GM23338 (cell line): ENCODE measurements at regions not wholly inside any gene's neighbourhood (a gene's known extent, or its start where the extent isn't known, plus 50 kb on each side); places are given as distances from the start of the nearest gene placed in this dataset.

Experiments used
- ATAC-seq: fragments of 200-7000 bp; cut with Tn5 transposase; 3 replicates; pipeline ENCODE4 v1.9.1; 2020
- DNase-seq: peaks from one replicate; pipeline ENCODE4 v3.0.0-alpha.2; 2015; ENCODE audit warnings: low spot score
- H2AFZ ChIP-seq: fragments of 200-600 bp; sonication (generic); 2 replicates; pipeline ENCODE4 v1.8.0; 2016; ENCODE audit warnings: antibody characterized with exemption, mild to moderate bottlenecking, moderate library complexity
- H3F3A ChIP-seq: fragments of 200-600 bp; sonication (generic); replicated peaks from 2 replicates; pipeline ENCODE4 v1.8.0; 2017; ENCODE audit warnings: antibody characterized with exemption, mixed run types, low read depth
- H3K27ac ChIP-seq: fragments of 200-600 bp; sonication (generic); 2 replicates; pipeline ENCODE4 v1.6.1; 2016; ENCODE audit warnings: low read depth
- H3K27me3 ChIP-seq: fragments of 200-600 bp; sonication (generic); 2 replicates; pipeline ENCODE4 v1.8.0; 2016; ENCODE audit warnings: mild to moderate bottlenecking, mixed run types, moderate library complexity; ENCODE audit not compliant: insufficient read depth
- H3K36me3 ChIP-seq: fragments of 200-600 bp; sonication (generic); 2 replicates; pipeline ENCODE4 v1.8.0; 2016; ENCODE audit warnings: mild to moderate bottlenecking; ENCODE audit not compliant: insufficient read depth
- H3K4me1 ChIP-seq: fragments of 200-600 bp; sonication (generic); 2 replicates; pipeline ENCODE4 v1.8.0; 2016; ENCODE audit warnings: mild to moderate bottlenecking, moderate library complexity; ENCODE audit not compliant: insufficient read depth
- H3K4me2 ChIP-seq: fragments of 200-600 bp; sonication (generic); 2 replicates; pipeline ENCODE4 v1.7.1; 2017; ENCODE audit warnings: mixed run types
- H3K4me3 ChIP-seq: fragments of 200-600 bp; sonication (generic); 2 replicates; pipeline ENCODE4 v1.6.1; 2016; ENCODE audit warnings: mixed run types
- H3K79me2 ChIP-seq: fragments of 200-600 bp; sonication (generic); replicated peaks from 2 replicates; pipeline ENCODE4 v1.8.0; 2017; ENCODE audit warnings: mild to moderate bottlenecking; ENCODE audit not compliant: insufficient read depth
- H3K9me2 ChIP-seq: fragments of 200-600 bp; sonication (generic); 2 replicates; pipeline ENCODE4 v1.8.0; 2017; ENCODE audit not compliant: insufficient read depth
- H4K20me1 ChIP-seq: fragments of 200-600 bp; sonication (generic); replicated peaks from 2 replicates; pipeline ENCODE4 v1.8.0; 2017; ENCODE audit warnings: mild to moderate bottlenecking; ENCODE audit not compliant: insufficient read depth
- H3K27ac Mint-ChIP-seq: 2 replicates; pipeline ENCODE4 v1.8.0; 2020; ENCODE audit warnings: inconsistent platforms, mild to moderate bottlenecking, moderate library complexity, mixed read lengths
- H3K27me3 Mint-ChIP-seq: 3 replicates; pipeline ENCODE4 v1.8.0; 2022; ENCODE audit warnings: low read depth, mild to moderate bottlenecking, moderate library complexity, mixed read lengths, inconsistent platforms; ENCODE audit not compliant: insufficient read depth, poor library complexity
- H3K36me3 Mint-ChIP-seq: 3 replicates; pipeline ENCODE4 v1.8.0; 2021; ENCODE audit warnings: low read depth, mild to moderate bottlenecking, inconsistent platforms, moderate library complexity, mixed read lengths
- H3K4me1 Mint-ChIP-seq: 3 replicates; pipeline ENCODE4 v1.8.0; 2020; ENCODE audit warnings: mild to moderate bottlenecking, inconsistent platforms, mixed read lengths
- H3K4me3 Mint-ChIP-seq: 3 replicates; pipeline ENCODE4 v1.8.0; 2021; ENCODE audit warnings: moderate library complexity, mild to moderate bottlenecking, inconsistent platforms, mixed read lengths
- H3K9me3 Mint-ChIP-seq: 3 replicates; pipeline ENCODE4 v1.8.0; 2020; ENCODE audit warnings: moderate library complexity, mild to moderate bottlenecking, inconsistent platforms, mixed read lengths
- CREB1 ChIP-seq: fragments of 250-450 bp; sonication (Bioruptor Pico); IDR thresholded peaks from 2 replicates; pipeline ENCODE4 v1.5.0; 2020; ENCODE audit warnings: low read depth, mild to moderate bottlenecking, moderate library complexity
- EZH2 ChIP-seq: fragments of 200-600 bp; sonication (generic); IDR thresholded peaks from one replicate; pipeline ENCODE4 v1.8.0; 2017; ENCODE audit warnings: antibody characterized with exemption, mild to moderate bottlenecking, low read depth; ENCODE audit not compliant: unreplicated experiment
- EZH2phosphoT487 ChIP-seq: fragments of 200-600 bp; sonication (generic); IDR thresholded peaks from one replicate; pipeline ENCODE4 v1.8.1; 2018; ENCODE audit warnings: antibody characterized with exemption; ENCODE audit not compliant: unreplicated experiment
- JUNB ChIP-seq: IDR thresholded peaks from one replicate; pipeline ENCODE4 v1.6.1; 2016; ENCODE audit warnings: antibody characterized with exemption; ENCODE audit not compliant: unreplicated experiment
- NANOG ChIP-seq: IDR thresholded peaks from 2 replicates; pipeline ENCODE4 v1.6.1; 2016; ENCODE audit warnings: antibody characterized with exemption, borderline replicate concordance
- POLR2AphosphoS5 ChIP-seq: IDR thresholded peaks from 2 replicates; pipeline ENCODE4 v1.6.1; 2016; ENCODE audit warnings: antibody characterized with exemption, low read depth
- STAT1 ChIP-seq: IDR thresholded peaks from one replicate; pipeline ENCODE4 v1.6.1; 2016; ENCODE audit warnings: antibody characterized with exemption; ENCODE audit not compliant: unreplicated experiment
- ZNF114 ChIP-seq: fragments of 250-450 bp; sonication (Bioruptor Pico); IDR thresholded peaks from 2 replicates; pipeline ENCODE4 v1.5.0; 2020; ENCODE audit warnings: mild to moderate bottlenecking, moderate library complexity
- ZNF331 ChIP-seq: fragments of 250-450 bp; sonication (Bioruptor Pico); IDR thresholded peaks from 2 replicates; pipeline ENCODE4 v1.5.0; 2020; ENCODE audit warnings: low read depth, mild to moderate bottlenecking, moderate library complexity
- TF ChIP-seq, protein P1 (sequence below), 2 experiments: fragments of 200-600 bp in 1 of 2; sonication (generic) in 1 of 2; conservative IDR thresholded peaks; 2 replicates each; pipeline versions ENCODE4 v1.5.1 to v1.6.1; 2016 to 2017; ENCODE audit warnings: antibody characterized with exemption in 2 of 2, low read depth in 2 of 2, mild to moderate bottlenecking in 2 of 2, moderate library complexity in 1 of 2
- TF ChIP-seq, protein P2 (sequence below): IDR thresholded peaks from one replicate; pipeline ENCODE4 v1.6.1; 2018; ENCODE audit warnings: antibody characterized with exemption; ENCODE audit not compliant: unreplicated experiment
- TF ChIP-seq, protein P3 (sequence below): IDR thresholded peaks from 2 replicates; pipeline ENCODE4 v1.6.1; 2016; ENCODE audit warnings: antibody characterized with exemption

DNA sequence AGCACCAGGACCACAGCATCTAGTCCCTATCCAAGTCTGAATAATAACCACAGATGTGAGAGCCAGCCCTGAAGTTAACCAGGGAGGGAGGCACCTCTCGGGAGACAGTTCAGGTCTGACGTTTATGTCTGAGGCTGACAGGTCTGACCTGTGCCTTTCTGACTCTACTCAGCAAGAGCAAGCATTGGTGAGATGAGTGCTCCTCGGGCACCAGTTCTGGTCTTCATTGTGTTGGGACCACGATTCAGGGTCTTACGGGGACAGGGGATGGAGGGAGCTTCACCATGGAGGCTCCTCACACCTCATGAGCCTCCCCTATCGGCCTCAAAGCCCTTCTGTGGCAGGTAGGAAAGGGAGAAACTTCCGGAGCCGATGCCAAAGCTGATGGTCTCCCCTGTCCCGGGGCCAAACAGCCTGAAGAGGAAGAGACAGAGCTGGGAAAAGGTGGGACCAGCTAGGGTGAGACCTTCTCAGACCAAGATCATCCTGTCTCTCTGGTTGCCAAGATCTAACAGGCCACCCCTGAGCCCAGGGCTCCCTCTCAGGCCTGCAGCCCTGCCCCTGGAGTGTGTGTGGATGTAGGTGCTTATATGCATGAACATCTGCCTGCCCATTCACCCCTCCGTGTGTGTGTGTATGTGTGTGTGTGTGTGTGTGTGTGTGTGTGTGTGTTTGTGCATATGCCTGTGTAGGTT lies 170.5 kb downstream of the VEGFA start:
- Histone ChIP-seq H3K9me2 (no peaks in the 10 kb centered on the region), H3F3A (no peaks in the 10 kb centered on the region), H3K79me2 (no peaks in the 10 kb centered on the region), H3K4me2 (no peak overlapping the region), H3K27ac (no peak overlapping the region), H4K20me1 (no peaks in the 10 kb centered on the region), H3K4me3 (no peak overlapping the region), H2AFZ (no peak overlapping the region), H3K27me3 (no peaks in the 10 kb centered on the region), H3K4me1 (peaks cover 7% of the 10 kb centered on the region; the same call in 1 of the 2 replicates), H3K36me3 (no peaks in the 10 kb centered on the region)
- TF ChIP-seq EZH2 (no peak), ZNF114 (no peak), JUNB (no peak), POLR2AphosphoS5 (no peak)
- H3K4me3 Mint-ChIP-seq: no peak overlapping the region
- no peak for DNase-seq
- no peak overlapping the region for H3K27ac Mint-ChIP-seq
- H3K9me3 Mint-ChIP-seq: peaks cover 11% of the 10 kb centered on the region; the same call in 2 of the 3 replicates
- H3K27me3 Mint-ChIP-seq: peaks cover 18% of the 10 kb centered on the region
- no peak for ATAC-seq
- H3K36me3 Mint-ChIP-seq: no peaks in the 10 kb centered on the region; the same call in 2 of the 3 replicates
- peaks cover 8% of the 10 kb centered on the region for H3K4me1 Mint-ChIP-seq

DNA sequence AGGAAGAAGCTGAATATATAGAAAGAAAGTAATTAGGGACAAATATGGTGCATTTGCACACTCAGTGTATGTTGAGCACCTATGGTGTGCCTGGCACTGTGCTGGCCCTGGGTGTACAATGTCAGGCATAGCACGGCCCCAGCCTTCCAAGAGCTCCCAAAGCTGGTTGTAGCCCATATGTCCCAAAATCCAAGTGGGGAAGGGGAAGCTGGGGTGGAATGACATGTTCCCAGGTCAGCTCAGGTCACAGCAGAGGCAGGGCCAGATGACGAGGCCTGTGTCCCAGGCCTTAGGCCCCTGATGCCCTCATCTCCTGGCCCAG lies 170.0 kb downstream of the VEGFA start:
- Histone ChIP-seq H3K27ac (no peak overlapping the region), H3K4me2 (no peak overlapping the region), H3K79me2 (no peaks in the 10 kb centered on the region), H3K36me3 (no peaks in the 10 kb centered on the region), H4K20me1 (no peaks in the 10 kb centered on the region), H3K27me3 (no peaks in the 10 kb centered on the region), H3K4me3 (no peak overlapping the region), H3K4me1 (peaks cover 7% of the 10 kb centered on the region; the same call in 1 of the 2 replicates), H3K9me2 (no peaks in the 10 kb centered on the region), H2AFZ (no peak overlapping the region), H3F3A (no peaks in the 10 kb centered on the region)
- Mint-ChIP-seq H3K36me3 (no peaks in the 10 kb centered on the region; the same call in 2 of the 3 replicates), H3K9me3 (peaks cover 7% of the 10 kb centered on the region; the same call in 1 of the 3 replicates), H3K4me3 (no peak overlapping the region), H3K27ac (no peak overlapping the region), H3K4me1 (peaks cover 8% of the 10 kb centered on the region), H3K27me3 (peaks cover 20% of the 10 kb centered on the region)
- DNase-seq (no peak), ATAC-seq (no peak)
- no peak for TF ChIP-seq CREB1 (CRISPR knock-in tag)
- TF ChIP-seq ZNF331 (CRISPR knock-in tag): no peak
- TF ChIP-seq JUNB: no peak
- TF ChIP-seq EZH2: no peak
- TF ChIP-seq, protein P1, sequence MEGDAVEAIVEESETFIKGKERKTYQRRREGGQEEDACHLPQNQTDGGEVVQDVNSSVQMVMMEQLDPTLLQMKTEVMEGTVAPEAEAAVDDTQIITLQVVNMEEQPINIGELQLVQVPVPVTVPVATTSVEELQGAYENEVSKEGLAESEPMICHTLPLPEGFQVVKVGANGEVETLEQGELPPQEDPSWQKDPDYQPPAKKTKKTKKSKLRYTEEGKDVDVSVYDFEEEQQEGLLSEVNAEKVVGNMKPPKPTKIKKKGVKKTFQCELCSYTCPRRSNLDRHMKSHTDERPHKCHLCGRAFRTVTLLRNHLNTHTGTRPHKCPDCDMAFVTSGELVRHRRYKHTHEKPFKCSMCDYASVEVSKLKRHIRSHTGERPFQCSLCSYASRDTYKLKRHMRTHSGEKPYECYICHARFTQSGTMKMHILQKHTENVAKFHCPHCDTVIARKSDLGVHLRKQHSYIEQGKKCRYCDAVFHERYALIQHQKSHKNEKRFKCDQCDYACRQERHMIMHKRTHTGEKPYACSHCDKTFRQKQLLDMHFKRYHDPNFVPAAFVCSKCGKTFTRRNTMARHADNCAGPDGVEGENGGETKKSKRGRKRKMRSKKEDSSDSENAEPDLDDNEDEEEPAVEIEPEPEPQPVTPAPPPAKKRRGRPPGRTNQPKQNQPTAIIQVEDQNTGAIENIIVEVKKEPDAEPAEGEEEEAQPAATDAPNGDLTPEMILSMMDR (conservative IDR thresholded peaks at IDR 0.05; ENCODE audit: low read depth in 2 of 2): no peak
- TF ChIP-seq, protein P2, sequence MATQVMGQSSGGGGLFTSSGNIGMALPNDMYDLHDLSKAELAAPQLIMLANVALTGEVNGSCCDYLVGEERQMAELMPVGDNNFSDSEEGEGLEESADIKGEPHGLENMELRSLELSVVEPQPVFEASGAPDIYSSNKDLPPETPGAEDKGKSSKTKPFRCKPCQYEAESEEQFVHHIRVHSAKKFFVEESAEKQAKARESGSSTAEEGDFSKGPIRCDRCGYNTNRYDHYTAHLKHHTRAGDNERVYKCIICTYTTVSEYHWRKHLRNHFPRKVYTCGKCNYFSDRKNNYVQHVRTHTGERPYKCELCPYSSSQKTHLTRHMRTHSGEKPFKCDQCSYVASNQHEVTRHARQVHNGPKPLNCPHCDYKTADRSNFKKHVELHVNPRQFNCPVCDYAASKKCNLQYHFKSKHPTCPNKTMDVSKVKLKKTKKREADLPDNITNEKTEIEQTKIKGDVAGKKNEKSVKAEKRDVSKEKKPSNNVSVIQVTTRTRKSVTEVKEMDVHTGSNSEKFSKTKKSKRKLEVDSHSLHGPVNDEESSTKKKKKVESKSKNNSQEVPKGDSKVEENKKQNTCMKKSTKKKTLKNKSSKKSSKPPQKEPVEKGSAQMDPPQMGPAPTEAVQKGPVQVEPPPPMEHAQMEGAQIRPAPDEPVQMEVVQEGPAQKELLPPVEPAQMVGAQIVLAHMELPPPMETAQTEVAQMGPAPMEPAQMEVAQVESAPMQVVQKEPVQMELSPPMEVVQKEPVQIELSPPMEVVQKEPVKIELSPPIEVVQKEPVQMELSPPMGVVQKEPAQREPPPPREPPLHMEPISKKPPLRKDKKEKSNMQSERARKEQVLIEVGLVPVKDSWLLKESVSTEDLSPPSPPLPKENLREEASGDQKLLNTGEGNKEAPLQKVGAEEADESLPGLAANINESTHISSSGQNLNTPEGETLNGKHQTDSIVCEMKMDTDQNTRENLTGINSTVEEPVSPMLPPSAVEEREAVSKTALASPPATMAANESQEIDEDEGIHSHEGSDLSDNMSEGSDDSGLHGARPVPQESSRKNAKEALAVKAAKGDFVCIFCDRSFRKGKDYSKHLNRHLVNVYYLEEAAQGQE: no peak
- no peak for TF ChIP-seq POLR2AphosphoS5
- no peak for TF ChIP-seq NANOG
- TF ChIP-seq EZH2phosphoT487: no peak
- TF ChIP-seq, protein P3, sequence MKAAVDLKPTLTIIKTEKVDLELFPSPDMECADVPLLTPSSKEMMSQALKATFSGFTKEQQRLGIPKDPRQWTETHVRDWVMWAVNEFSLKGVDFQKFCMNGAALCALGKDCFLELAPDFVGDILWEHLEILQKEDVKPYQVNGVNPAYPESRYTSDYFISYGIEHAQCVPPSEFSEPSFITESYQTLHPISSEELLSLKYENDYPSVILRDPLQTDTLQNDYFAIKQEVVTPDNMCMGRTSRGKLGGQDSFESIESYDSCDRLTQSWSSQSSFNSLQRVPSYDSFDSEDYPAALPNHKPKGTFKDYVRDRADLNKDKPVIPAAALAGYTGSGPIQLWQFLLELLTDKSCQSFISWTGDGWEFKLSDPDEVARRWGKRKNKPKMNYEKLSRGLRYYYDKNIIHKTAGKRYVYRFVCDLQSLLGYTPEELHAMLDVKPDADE: no peak
- TF ChIP-seq ZNF114: no peak
- TF ChIP-seq STAT1: no peak
